Sigmoid colon (tissue), 4 donors: ENCODE measurements at regions not wholly inside any gene's neighbourhood (a gene's known extent, or its start where the extent isn't known, plus 50 kb on each side); places are given as distances from the start of the nearest gene placed in this dataset.

Experiments used
- POLR2A ChIP-seq, 2 donors: fragments of 450-650 bp; IDR thresholded peaks; one replicate each; pipeline ENCODE4 v1.6.1; 2016; ENCODE audit warnings: antibody characterized with exemption in 2 of 2, mild to moderate bottlenecking in 2 of 2, moderate library complexity in 2 of 2
- POLR2AphosphoS5 ChIP-seq, 4 donors: sonication (generic); formaldehyde crosslinking; IDR thresholded peaks; one replicate each; pipeline ENCODE4 v1.6.1; 2017; ENCODE audit warnings: antibody characterized with exemption in 4 of 4
- TF ChIP-seq, protein P1 (sequence below), 4 experiments: fragments of 450-650 bp in 3 of 4; fragments of 200-600 bp in 1 of 4; IDR thresholded peaks; one replicate each; pipeline ENCODE4 v1.5.1; 2016 to 2019; ENCODE audit warnings: antibody characterized with exemption in 4 of 4, mild to moderate bottlenecking in 3 of 4, moderate library complexity in 2 of 4

DNA sequence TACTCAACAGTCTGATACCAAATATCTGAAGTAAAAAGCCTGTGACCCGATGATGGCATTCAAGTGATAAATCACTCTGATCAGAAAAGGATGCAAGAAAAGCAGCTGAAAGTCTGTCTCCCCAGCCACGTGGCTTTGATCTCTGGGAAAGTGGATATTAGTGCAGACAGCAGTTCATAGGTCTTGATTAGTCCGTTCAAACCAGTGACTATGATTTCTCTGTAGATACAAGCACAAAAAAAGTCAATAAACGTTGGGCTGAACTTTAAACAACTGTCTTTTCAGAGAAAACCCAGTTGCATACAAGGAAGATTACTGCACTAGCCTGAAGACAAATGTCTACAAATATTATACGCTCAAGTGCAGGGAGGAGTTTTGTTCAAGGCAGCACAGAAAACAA lies 107.7 kb upstream of the CDC42EP3 start:
- TF ChIP-seq, protein P1, sequence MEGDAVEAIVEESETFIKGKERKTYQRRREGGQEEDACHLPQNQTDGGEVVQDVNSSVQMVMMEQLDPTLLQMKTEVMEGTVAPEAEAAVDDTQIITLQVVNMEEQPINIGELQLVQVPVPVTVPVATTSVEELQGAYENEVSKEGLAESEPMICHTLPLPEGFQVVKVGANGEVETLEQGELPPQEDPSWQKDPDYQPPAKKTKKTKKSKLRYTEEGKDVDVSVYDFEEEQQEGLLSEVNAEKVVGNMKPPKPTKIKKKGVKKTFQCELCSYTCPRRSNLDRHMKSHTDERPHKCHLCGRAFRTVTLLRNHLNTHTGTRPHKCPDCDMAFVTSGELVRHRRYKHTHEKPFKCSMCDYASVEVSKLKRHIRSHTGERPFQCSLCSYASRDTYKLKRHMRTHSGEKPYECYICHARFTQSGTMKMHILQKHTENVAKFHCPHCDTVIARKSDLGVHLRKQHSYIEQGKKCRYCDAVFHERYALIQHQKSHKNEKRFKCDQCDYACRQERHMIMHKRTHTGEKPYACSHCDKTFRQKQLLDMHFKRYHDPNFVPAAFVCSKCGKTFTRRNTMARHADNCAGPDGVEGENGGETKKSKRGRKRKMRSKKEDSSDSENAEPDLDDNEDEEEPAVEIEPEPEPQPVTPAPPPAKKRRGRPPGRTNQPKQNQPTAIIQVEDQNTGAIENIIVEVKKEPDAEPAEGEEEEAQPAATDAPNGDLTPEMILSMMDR (IDR thresholded peaks at IDR 0.05), result no peak
- no peak for TF ChIP-seq POLR2A (IDR thresholded peaks at IDR 0.05)
- TF ChIP-seq POLR2AphosphoS5 (IDR thresholded peaks at IDR 0.05), result peak; percentile 69 to 91 (median 79)
